RWPE2 (cell line): ENCODE measurements at regions not wholly inside any gene's neighbourhood (a gene's known extent, or its start where the extent isn't known, plus 50 kb on each side); places are given as distances from the start of the nearest gene placed in this dataset.

ENCODE experiments used
- ATAC-seq: fragments of 200-7000 bp; cut with Tn5 transposase; 3 replicates; pipeline ENCODE4 v1.9.1; 2021; ENCODE audit warnings: low read depth
- DNase-seq: peaks from one replicate; pipeline ENCODE4 v3.0.0-alpha.2; 2020; ENCODE audit warnings: low spot score
- H3K27ac ChIP-seq: fragments of 450-650 bp; 2 replicates; pipeline ENCODE4 v1.5.1; 2017; ENCODE audit warnings: mild to moderate bottlenecking; ENCODE audit not compliant: poor library complexity, severe bottlenecking
- H3K27me3 ChIP-seq: fragments of 250-450 bp; sonication (Bioruptor Pico); 2 replicates; pipeline ENCODE4 v1.5.1; 2021; ENCODE audit warnings: mild to moderate bottlenecking, moderate library complexity; ENCODE audit not compliant: insufficient read depth, poor library complexity, severe bottlenecking
- H3K36me3 ChIP-seq: fragments of 250-450 bp; sonication (Bioruptor Pico); 2 replicates; pipeline ENCODE4 v1.5.1; 2020; ENCODE audit warnings: low read depth, mild to moderate bottlenecking, moderate library complexity
- H3K4me1 ChIP-seq: fragments of 250-450 bp; sonication (Bioruptor Pico); 2 replicates; pipeline ENCODE4 v1.5.1; 2021; ENCODE audit warnings: mild to moderate bottlenecking, moderate library complexity; ENCODE audit not compliant: insufficient read depth, poor library complexity, severe bottlenecking
- H3K4me3 ChIP-seq: fragments of 250-450 bp; sonication (Bioruptor Pico); 2 replicates; pipeline ENCODE4 v1.5.1; 2021; ENCODE audit warnings: mild to moderate bottlenecking, moderate library complexity; ENCODE audit not compliant: severe bottlenecking
- H3K9me3 ChIP-seq: fragments of 250-450 bp; sonication (Bioruptor Pico); 2 replicates; pipeline ENCODE4 v1.5.1; 2021; ENCODE audit warnings: mild to moderate bottlenecking, moderate library complexity; ENCODE audit not compliant: severe bottlenecking
- TF ChIP-seq, protein P1 (sequence below): fragments of 450-650 bp; IDR thresholded peaks from one replicate; pipeline ENCODE4 v1.5.1; 2017; ENCODE audit warnings: mild to moderate bottlenecking, moderate library complexity; ENCODE audit not compliant: poor library complexity, severe bottlenecking

- ATAC-seq (no peak), DNase-seq (no peak)
- H3K4me1 ChIP-seq: peaks cover 3% of the 10 kb centered on the region
- no peaks in the 10 kb centered on the region for H3K9me3 ChIP-seq
- TF ChIP-seq, protein P1, sequence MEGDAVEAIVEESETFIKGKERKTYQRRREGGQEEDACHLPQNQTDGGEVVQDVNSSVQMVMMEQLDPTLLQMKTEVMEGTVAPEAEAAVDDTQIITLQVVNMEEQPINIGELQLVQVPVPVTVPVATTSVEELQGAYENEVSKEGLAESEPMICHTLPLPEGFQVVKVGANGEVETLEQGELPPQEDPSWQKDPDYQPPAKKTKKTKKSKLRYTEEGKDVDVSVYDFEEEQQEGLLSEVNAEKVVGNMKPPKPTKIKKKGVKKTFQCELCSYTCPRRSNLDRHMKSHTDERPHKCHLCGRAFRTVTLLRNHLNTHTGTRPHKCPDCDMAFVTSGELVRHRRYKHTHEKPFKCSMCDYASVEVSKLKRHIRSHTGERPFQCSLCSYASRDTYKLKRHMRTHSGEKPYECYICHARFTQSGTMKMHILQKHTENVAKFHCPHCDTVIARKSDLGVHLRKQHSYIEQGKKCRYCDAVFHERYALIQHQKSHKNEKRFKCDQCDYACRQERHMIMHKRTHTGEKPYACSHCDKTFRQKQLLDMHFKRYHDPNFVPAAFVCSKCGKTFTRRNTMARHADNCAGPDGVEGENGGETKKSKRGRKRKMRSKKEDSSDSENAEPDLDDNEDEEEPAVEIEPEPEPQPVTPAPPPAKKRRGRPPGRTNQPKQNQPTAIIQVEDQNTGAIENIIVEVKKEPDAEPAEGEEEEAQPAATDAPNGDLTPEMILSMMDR: no peak
- no peaks in the 10 kb centered on the region for H3K36me3 ChIP-seq
- H3K27ac ChIP-seq: no peak overlapping the region
- no peak overlapping the region for H3K4me3 ChIP-seq
- H3K27me3 ChIP-seq: no peaks in the 10 kb centered on the region
These were observed 458.9 kb downstream of the HACE1 start for GRCh38 chr6:104400844-104401243.

DNA sequence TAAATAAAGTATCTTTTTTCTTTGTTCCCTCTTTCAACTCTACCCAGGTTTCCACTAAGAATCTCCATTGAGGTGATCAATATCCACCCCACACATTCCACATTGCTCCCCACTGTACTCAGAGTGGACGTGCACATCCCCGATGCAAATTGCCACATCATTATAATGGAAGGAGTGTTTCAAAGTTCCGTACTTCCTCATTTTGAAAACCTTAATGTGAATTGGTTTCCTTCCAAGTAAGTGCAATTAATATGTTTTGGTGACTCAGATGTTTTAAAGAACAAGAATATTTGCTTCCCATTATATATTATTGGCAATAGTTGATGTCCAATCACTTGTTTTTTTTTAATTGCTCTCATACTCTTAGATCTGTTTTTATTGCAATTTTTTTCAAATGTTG, 463.6 kb downstream of the HACE1 start:
- ATAC-seq: no peak
- no peak for DNase-seq
- TF ChIP-seq, protein P1: no peak
- no peaks in the 10 kb centered on the region for H3K9me3 ChIP-seq
- H3K36me3 ChIP-seq: no peaks in the 10 kb centered on the region
- no peak overlapping the region for H3K4me3 ChIP-seq
- no peaks in the 10 kb centered on the region for H3K27me3 ChIP-seq
- no peak overlapping the region for H3K27ac ChIP-seq
- H3K4me1 ChIP-seq: no peaks in the 10 kb centered on the region

GRCh38 chr6:104381907-104382306, 477.8 kb downstream of the HACE1 start:
- TF ChIP-seq, protein P1: no peak
- DNase-seq: no peak
- no peaks in the 10 kb centered on the region for H3K36me3 ChIP-seq
- no peaks in the 10 kb centered on the region for H3K9me3 ChIP-seq
- no peaks in the 10 kb centered on the region for H3K4me1 ChIP-seq
- no peaks in the 10 kb centered on the region for H3K27me3 ChIP-seq
- ATAC-seq: no peak
- H3K4me3 ChIP-seq: no peak overlapping the region
- H3K27ac ChIP-seq: no peak overlapping the region

GRCh38 chr6:104365451-104366234, 494.1 kb downstream of the HACE1 start:
- DNase-seq (no peak), ATAC-seq (no peak)
- Histone ChIP-seq H3K4me1 (no peaks in the 10 kb centered on the region), H3K4me3 (no peak overlapping the region), H3K36me3 (no peaks in the 10 kb centered on the region), H3K27ac (no peak overlapping the region), H3K9me3 (no peaks in the 10 kb centered on the region), H3K27me3 (peaks cover 8% of the 10 kb centered on the region)
- TF ChIP-seq, protein P1: no peak

DNA sequence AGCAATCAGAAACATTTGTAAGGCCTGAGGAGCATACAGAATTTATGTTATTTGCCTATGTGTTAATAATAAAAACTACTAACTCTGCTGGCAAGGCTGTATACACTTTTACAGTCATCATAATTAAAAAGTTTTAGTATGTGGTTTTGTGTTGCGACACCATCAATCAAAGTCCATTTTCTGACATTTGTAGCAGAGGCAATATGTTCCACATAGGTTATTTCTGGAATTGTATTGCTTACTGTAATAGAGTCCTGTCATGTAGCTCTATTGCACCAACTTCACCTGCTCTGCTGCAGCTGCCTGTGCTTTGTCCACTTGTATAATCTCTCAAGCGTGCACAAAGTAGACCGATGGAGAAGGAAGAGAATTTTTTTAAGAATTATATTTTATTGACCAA, 501.8 kb downstream of the HACE1 start:
- Histone ChIP-seq H3K4me1 (no peaks in the 10 kb centered on the region), H3K27me3 (peaks cover 10% of the 10 kb centered on the region), H3K4me3 (no peak overlapping the region), H3K36me3 (no peaks in the 10 kb centered on the region), H3K9me3 (no peaks in the 10 kb centered on the region), H3K27ac (no peak overlapping the region)
- TF ChIP-seq, protein P1: no peak
- DNase-seq: no peak
- no peak for ATAC-seq
